ENCODE measurements at regions not wholly inside any gene's neighbourhood (a gene's known extent, or its start where the extent isn't known, plus 50 kb on each side); places are given as distances from the start of the nearest gene placed in this dataset.

GRCh38 chr12:124684496-124684895 is 117.1 kb upstream of the NCOR2 start:
- TF ChIP-seq TAF1 (IDR thresholded peaks at IDR 0.05; ENCODE audit: borderline replicate concordance, insufficient read depth, low read length) (no peak), SIN3A (IDR thresholded peaks at IDR 0.05; ENCODE audit: borderline replicate concordance, insufficient read depth, low read length) (no peak)
